GM12878 (cell line): ENCODE measurements at regions not wholly inside any gene's neighbourhood (a gene's known extent, or its start where the extent isn't known, plus 50 kb on each side); places are given as distances from the start of the nearest gene placed in this dataset.

ENCODE experiments used
- ATAC-seq: fragments of 200-7000 bp; cut with Tn5 transposase; 3 replicates; pipeline ENCODE4 v1.9.1; 2020; ENCODE audit warnings: mild to moderate bottlenecking, moderate library complexity
- BruUV-seq: library from RNA; stranded (reverse); fragments of 400-500 nt; replicated peaks from 2 replicates; lab custom pipeline; 2021; lab: Mats Ljungman, UMichigan
- CTCF ChIA-PET: fragments of 300-600 bp; sonication (Branson Sonifier 250); formaldehyde crosslinking; extraction: SDS; loops from one replicate; lab custom pipeline; 2021; ENCODE audit warnings: inconsistent platforms; lab: Yijun Ruan, JAX
- POLR2A ChIA-PET: fragments of 350-600 bp; formaldehyde crosslinking; extraction: SDS; loops from one replicate; lab custom pipeline; 2021; ENCODE audit warnings: inconsistent platforms; lab: Charles Lee
- RAD21 ChIA-PET: fragments of 300-600 bp; sonication (Branson Sonifier 250); formaldehyde crosslinking; loops from one replicate; lab custom pipeline; 2023; ENCODE audit warnings: antibody characterized with exemption; ENCODE audit not compliant: unreplicated experiment; lab: Charles Lee
- SMC1A ChIA-PET: fragments of 300-600 bp; sonication (Branson Sonifier 250); formaldehyde crosslinking; loops from one replicate; lab custom pipeline; 2023; ENCODE audit not compliant: unreplicated experiment, uncharacterized antibody; lab: Charles Lee
- DNase-seq: peaks from one replicate; pipeline ENCODE4 v3.0.0-alpha.2; 2011; ENCODE audit warnings: low read depth, low spot score
- FAIRE-seq: peaks from 3 replicates; lab custom pipeline; 2011; peaks lifted over from hg19 to GRCh38; lab: Jason Lieb, UNC
- H2AFZ ChIP-seq: 2 replicates; pipeline ENCODE4 v1.6.0; 2011; ENCODE audit warnings: low read depth, low read length, control low read depth; ENCODE audit not compliant: control insufficient read depth
- H3K27ac ChIP-seq: 2 replicates; pipeline ENCODE4 v1.5.1; 2011; ENCODE audit warnings: control low read depth; ENCODE audit not compliant: control insufficient read depth, insufficient read depth
- H3K27me3 ChIP-seq, 2 experiments: replicated peaks in 1 of 2; 2 replicates each; pipeline versions ENCODE4 v1.6.0 to v1.6.1; 2011; ENCODE audit warnings: low read length in 1 of 2; ENCODE audit not compliant: control insufficient read depth in 2 of 2, insufficient read depth in 2 of 2
- H3K36me3 ChIP-seq, 2 experiments: 2 replicates each; pipeline ENCODE4 v1.5.1; 2011; ENCODE audit warnings: low read length in 1 of 2; ENCODE audit not compliant: control insufficient read depth in 2 of 2, insufficient read depth in 2 of 2
- H3K4me1 ChIP-seq: 2 replicates; pipeline ENCODE4 v1.6.1; 2011; ENCODE audit warnings: mild to moderate bottlenecking, low read length, moderate library complexity, mixed read lengths; ENCODE audit not compliant: control insufficient read depth, insufficient read depth
- H3K4me2 ChIP-seq: 2 replicates; pipeline ENCODE4 v1.6.0; 2011; ENCODE audit warnings: control low read depth; ENCODE audit not compliant: control insufficient read depth, insufficient read depth
- H3K4me3 ChIP-seq: fragments of 200-600 bp; sonication (generic); 2 replicates; pipeline ENCODE4 v1.5.1; 2016
- H3K79me2 ChIP-seq: 2 replicates; pipeline ENCODE4 v1.6.0; 2011; ENCODE audit warnings: low read length; ENCODE audit not compliant: control insufficient read depth, insufficient read depth
- H3K9ac ChIP-seq: 2 replicates; pipeline ENCODE4 v1.8.0; 2011; ENCODE audit warnings: low read length, control low read depth, mixed read lengths; ENCODE audit not compliant: control insufficient read depth, insufficient read depth
- H3K9me3 ChIP-seq: replicated peaks from 3 replicates; pipeline ENCODE4 v1.5.1; 2011; ENCODE audit warnings: mild to moderate bottlenecking, low read length; ENCODE audit not compliant: control insufficient read depth, insufficient read depth
- H4K20me1 ChIP-seq: 2 replicates; pipeline ENCODE4 v1.6.0; 2011; ENCODE audit not compliant: control insufficient read depth, insufficient read depth
- CBX3 ChIP-seq: fragments of 200-600 bp; sonication (generic); IDR thresholded peaks from 2 replicates; pipeline ENCODE4 v1.6.1; 2016; ENCODE audit warnings: low read depth, borderline replicate concordance
- CTCF ChIP-seq, 3 experiments: IDR thresholded peaks in 2 of 3; conservative IDR thresholded peaks in 1 of 3; 2 replicates each; pipeline ENCODE4 v1.5.1; 2011; ENCODE audit warnings: low read depth in 3 of 3, low read length in 3 of 3, mild to moderate bottlenecking in 3 of 3, control low read depth in 2 of 3, moderate library complexity in 2 of 3, inconsistent platforms in 1 of 3, mixed read lengths in 1 of 3; ENCODE audit not compliant: control insufficient read depth in 2 of 3, insufficient read depth in 1 of 3; ENCODE audit errors: extremely low read depth in 1 of 3
- NFYB ChIP-seq: IDR thresholded peaks from 2 replicates; pipeline ENCODE4 v1.6.1; 2011; ENCODE audit warnings: low read depth, mild to moderate bottlenecking, low read length, improper control_type of control experiment, moderate library complexity; ENCODE audit not compliant: insufficient read depth
- NR2F1 ChIP-seq: fragments of 450-650 bp; conservative IDR thresholded peaks from 2 replicates; pipeline ENCODE4 v1.6.1; 2017; ENCODE audit warnings: mild to moderate bottlenecking
- PAX8 ChIP-seq: fragments of 450-650 bp; IDR thresholded peaks from 2 replicates; pipeline ENCODE4 v1.6.1; 2017; ENCODE audit warnings: mild to moderate bottlenecking, moderate library complexity
- PKNOX1 ChIP-seq: fragments of 450-650 bp; IDR thresholded peaks from 2 replicates; pipeline ENCODE4 v1.6.1; 2016; ENCODE audit warnings: mild to moderate bottlenecking
- POU2F2 ChIP-seq: IDR thresholded peaks from 3 replicates; pipeline ENCODE4 v1.6.1; 2011; ENCODE audit warnings: low read depth, mild to moderate bottlenecking, low read length, borderline replicate concordance
- RAD21 ChIP-seq: IDR thresholded peaks from 2 replicates; pipeline ENCODE4 v1.6.1; 2011; ENCODE audit warnings: mild to moderate bottlenecking, low read depth, low read length, moderate library complexity; ENCODE audit not compliant: insufficient read depth
- SIN3A ChIP-seq: IDR thresholded peaks from 2 replicates; pipeline ENCODE4 v1.6.1; 2012; ENCODE audit warnings: low read depth, low read length, improper control_type of control experiment
- SMC3 ChIP-seq: IDR thresholded peaks from 2 replicates; pipeline ENCODE4 v1.6.1; 2011; ENCODE audit warnings: low read length, improper control_type of control experiment, borderline replicate concordance
- TAF1 ChIP-seq: IDR thresholded peaks from 2 replicates; pipeline ENCODE4 v1.6.1; 2011; ENCODE audit warnings: mild to moderate bottlenecking, low read depth, low read length, borderline replicate concordance
- TCF7 ChIP-seq: IDR thresholded peaks from 2 replicates; pipeline ENCODE4 v1.6.1; 2014; ENCODE audit warnings: antibody characterized with exemption, borderline replicate concordance
- YY1 ChIP-seq: IDR thresholded peaks from 2 replicates; pipeline ENCODE4 v1.6.1; 2011; ENCODE audit warnings: low read depth, mild to moderate bottlenecking, low read length
- ZNF217 ChIP-seq: fragments of 450-650 bp; IDR thresholded peaks from 2 replicates; pipeline ENCODE4 v1.6.1; 2017; ENCODE audit warnings: antibody characterized with exemption, mild to moderate bottlenecking
- ZNF592 ChIP-seq: fragments of 450-650 bp; IDR thresholded peaks from 2 replicates; pipeline ENCODE4 v1.6.1; 2017; ENCODE audit warnings: mild to moderate bottlenecking, moderate library complexity
- ZNF622 ChIP-seq: fragments of 450-650 bp; IDR thresholded peaks from 2 replicates; pipeline ENCODE4 v1.6.1; 2017; ENCODE audit warnings: mild to moderate bottlenecking, inconsistent platforms
- WGBS: methylation state at CpG from one replicate; pipeline ENCODE4 v1.1.6; 2016; ENCODE audit warnings: low lambda C conversion rate; ENCODE audit not compliant: insufficient replicate concordance, insufficient coverage; ENCODE audit errors: missing lambda C conversion rate; 5-methylcytosine and 5-hydroxymethylcytosine counted together
- in situ Hi-C: fragments of 300-500 bp; cut with MboI; formaldehyde crosslinking; loops from 9 replicates; pipeline ENCODE4 v1.14.3; 2018; ENCODE audit warnings: mixed read lengths
- intact Hi-C: fragments of 100-400 bp; cut with micrococcal nuclease; formaldehyde crosslinking; loops from one replicate; pipeline ENCODE4 v1.14.2; 2022; ENCODE audit not compliant: unreplicated experiment

- Histone ChIP-seq H3K79me2 (peaks cover 16% of the 10 kb centered on the region), H3K4me2 (peak overlapping the region; percentile 27; the same call in 1 of the 2 replicates), H3K36me3 (no peaks in the 10 kb centered on the region), H4K20me1 (no peaks in the 10 kb centered on the region), H3K27me3 (no peaks in the 10 kb centered on the region), H3K4me3 (0 out of 2 replicates have a peak overlapping the region, but pooled peaks have one; percentile 23), H3K9ac (no peak overlapping the region; the same call in 1 of the 2 replicates), H2AFZ (no peak overlapping the region), H3K27ac (no peak overlapping the region), H3K9me3 (no peaks in the 10 kb centered on the region), H3K4me1 (peaks cover 37% of the 10 kb centered on the region)
- intact Hi-C loops: loop anchor here (1.0 to 5.0 kb wide), 3 partner anchors 275 to 569 kb away; no protein-coding TSS in a partner anchor
- in situ Hi-C loops: loop anchor here (5.0 kb wide), 1 partner anchor 290 kb away; no protein-coding TSS in a partner anchor
- ChIA-PET SMC1A (interaction anchor here (0.6 to 3.2 kb wide), 38 partner anchors 11 to 985 kb away, joined by 3 to 99 read pairs (median 4); partner anchors contain the start of genes GEMIN4, MRM3 and VPS53), RAD21 (interaction anchor here (0.7 to 2.1 kb wide), 24 partner anchors 9 to 586 kb away, joined by 3 to 104 read pairs (median 4); partner anchors contain the start of genes GEMIN4, NXN and TIMM22), POLR2A (interaction anchor here (0.7 to 1.6 kb wide), 5 partner anchors 9 to 584 kb away, joined by 3 to 8 read pairs (median 3); partner anchors contain the start of gene TIMM22), CTCF (interaction anchor here (0.6 to 3.2 kb wide), 49 partner anchors 9 to 584 kb away, joined by 3 to 210 read pairs (median 5); partner anchors contain the start of genes GEMIN4, GLOD4, MRM3 and NXN)
- FAIRE-seq: peak; percentile 66
- DNase-seq: no peak
- 27% methylated on average over 15 of the region's 15 CpGs for WGBS
- no peak for ATAC-seq
- no TSS peak for BruUV-seq
- TF ChIP-seq SMC3: peak; percentile 94
- no peak for TF ChIP-seq TAF1
- TF ChIP-seq ZNF622: no peak
- TF ChIP-seq CTCF (IDR thresholded peaks at IDR 0.05 in 2 of 3, conservative IDR thresholded peaks at IDR 0.05 in 1 of 3; ENCODE audit: control insufficient read depth in 2 of 3, extremely low read depth in 1 of 3, insufficient read depth in 1 of 3, low read depth in 3 of 3, low read length in 3 of 3): peak; percentile 70 to 91 (median 82)
- 0 out of 2 replicates have a peak, but pooled peaks have one; percentile 58 for TF ChIP-seq YY1
- no peak for TF ChIP-seq CBX3
- no peak for TF ChIP-seq POU2F2
- no peak for TF ChIP-seq ZNF592
- no peak for TF ChIP-seq SIN3A
- TF ChIP-seq PKNOX1: no peak
- TF ChIP-seq NR2F1: no peak
- TF ChIP-seq NFYB: no peak
- TF ChIP-seq ZNF217: no peak
- no peak for TF ChIP-seq TCF7
- peak; percentile 95 for TF ChIP-seq RAD21
- no peak for TF ChIP-seq PAX8
Measured at GRCh38 chr17:412211-413015, 59.8 kb upstream of the RPH3AL start.
